HG02759 (cell line): ENCODE measurements at regions not wholly inside any gene's neighbourhood (a gene's known extent, or its start where the extent isn't known, plus 50 kb on each side); places are given as distances from the start of the nearest gene placed in this dataset.
"Not testable (repeated sequence)": the region's sequence is repeated elsewhere in the genome, so short reads cannot be mapped to it uniquely, and the experiment has no call there.

ENCODE experiments used
- ATAC-seq: cut with Tn5 transposase; IDR thresholded peaks from one replicate; pipeline ENCODE4 v1.9.1; 2021; ENCODE audit warnings: mild to moderate bottlenecking, moderate library complexity; ENCODE audit not compliant: unreplicated experiment

DNA sequence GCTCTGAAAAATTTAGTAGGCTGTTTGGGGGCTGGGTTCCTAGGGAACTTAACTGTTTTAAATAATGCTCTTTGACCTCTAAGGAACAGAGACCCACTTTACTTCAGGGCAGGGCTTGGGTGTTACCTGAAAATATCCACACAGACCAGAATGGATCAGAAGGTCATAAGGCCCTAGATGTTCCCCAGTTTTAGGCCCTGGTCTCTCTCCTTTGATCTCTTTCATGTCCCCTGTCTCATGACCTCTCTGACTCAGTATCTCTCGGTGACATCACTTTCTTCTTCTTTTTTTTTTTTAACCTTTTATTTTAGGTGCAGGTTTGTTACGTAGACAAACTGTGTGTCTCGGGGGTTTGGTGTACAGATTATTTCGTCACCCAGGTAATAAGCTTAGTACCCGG lies 272.1 kb upstream of the SGK1 start:
- no peak for ATAC-seq

DNA sequence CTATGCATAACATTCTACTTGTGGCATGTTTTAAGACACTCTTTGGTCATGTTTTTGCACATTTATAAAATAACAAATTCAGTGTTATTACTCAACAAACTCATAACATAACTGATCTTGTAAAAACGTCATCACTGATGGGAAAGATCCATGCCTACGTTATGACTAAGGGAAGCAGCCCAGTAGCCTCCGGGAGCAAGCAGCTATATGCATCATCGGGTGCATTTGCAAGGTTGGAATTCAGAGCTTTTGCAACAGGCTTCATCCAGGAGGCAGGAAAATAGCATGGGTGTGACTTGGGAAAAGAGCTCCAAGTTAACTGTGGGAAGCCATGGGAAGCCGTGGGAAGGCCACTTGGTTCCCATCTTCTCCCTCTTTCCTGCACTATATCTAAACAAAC lies 271.6 kb upstream of the SGK1 start:
- ATAC-seq = no peak

DNA sequence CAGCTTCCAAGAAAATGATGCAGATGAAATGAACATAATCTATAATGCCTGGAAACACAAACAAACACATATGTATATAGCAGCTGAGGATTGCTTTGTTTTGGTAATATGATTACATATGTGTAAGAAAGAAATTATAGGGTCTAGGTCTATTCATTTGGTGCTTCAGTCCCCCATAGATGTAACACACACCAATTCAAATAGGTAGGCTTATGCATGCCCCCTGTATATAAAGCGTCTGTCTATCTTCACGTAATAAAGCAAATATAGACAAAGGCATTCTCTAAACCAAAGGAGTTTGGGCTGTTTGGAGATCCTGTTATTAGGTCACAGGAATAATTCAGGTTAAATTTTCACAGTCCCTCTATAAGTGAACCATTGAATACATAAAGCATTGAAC lies 270.4 kb upstream of the SGK1 start:
- ATAC-seq = no peak

DNA sequence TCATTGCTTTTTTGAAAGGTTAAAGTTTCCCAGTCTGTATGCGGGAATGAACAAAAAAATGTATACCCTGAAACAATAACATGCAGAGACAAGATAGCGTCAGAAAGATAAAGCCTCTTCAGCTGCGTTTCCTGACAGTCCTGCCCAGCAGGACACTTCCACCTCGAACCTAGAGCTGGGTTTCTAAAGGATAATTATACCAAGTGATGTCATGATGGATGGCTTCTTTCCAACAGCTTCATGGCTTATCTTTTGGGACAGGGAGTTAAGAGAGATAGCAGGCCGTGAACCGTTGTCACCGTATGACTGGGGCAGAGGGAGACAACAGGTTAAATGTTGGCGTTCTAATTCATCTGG lies 267.6 kb upstream of the SGK1 start:
- no peak for ATAC-seq

DNA sequence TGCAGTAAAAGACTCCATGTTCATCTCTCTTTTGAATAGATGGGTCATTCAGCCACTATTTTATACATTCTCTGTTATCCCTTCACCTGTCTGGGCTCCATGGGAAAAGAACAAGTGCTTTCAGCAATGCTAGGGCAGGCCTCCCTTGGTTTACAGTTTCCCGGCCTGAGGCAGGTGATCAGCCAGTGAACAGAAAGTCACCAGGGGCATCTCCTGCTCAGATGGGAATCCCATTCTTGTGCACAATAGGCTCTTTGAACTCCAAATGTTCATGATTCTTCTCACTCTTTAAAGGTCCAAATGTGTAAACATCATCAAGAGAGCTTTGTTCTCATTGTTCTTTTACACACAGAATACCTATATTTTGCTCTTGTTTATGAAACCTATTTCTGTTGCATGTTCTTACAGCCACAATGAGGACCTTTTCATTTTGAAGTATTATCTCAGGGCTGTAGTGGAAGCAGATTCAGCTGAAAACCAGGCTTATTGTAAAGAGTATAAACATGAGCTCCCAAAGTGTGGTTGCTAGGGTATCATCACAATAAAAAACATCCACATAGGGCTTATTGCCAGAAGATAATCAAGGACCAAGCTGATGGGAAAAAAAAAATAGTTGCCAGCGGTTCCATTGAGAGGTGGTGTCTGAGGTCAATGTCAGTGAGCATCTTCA lies 267.1 kb upstream of the SGK1 start:
- no peak for ATAC-seq

DNA sequence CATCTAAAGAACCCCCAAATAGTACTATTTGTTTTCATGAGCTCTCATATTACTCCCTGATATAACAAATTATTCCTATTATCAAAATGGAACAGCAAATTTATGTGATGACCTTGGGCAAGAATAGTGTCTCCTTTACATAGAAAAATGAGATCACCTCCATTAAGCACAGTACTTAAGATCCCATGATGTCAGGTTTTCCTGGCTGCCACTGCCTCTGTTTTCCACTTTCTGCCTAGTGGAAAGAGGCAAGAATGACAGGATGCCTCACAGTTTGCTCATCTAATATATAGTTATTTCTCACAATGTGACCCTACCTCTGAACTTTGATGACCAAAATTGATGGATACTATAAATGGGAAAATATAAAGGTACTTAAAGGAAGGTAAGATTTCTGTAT lies 260.1 kb upstream of the SGK1 start:
- no peak for ATAC-seq

DNA sequence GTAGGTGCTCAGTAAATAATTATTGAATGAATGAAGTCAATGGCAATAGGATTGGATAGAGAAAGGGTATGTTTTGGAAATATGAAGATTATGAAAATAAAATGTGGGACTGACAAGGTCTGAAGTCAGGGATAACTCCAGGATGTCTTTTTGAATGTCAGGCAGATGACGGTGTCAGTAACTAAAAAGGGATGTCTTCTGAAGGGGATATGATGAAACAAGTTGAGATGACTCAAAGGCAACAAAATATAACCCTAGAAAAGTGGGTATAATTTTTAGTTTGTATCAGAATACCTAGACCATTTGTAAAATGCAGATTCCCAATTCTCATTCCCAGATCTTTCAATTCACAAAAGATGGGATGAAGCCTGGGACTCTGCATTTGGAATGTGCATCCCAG lies 257.3 kb upstream of the SGK1 start:
- ATAC-seq = no peak

DNA sequence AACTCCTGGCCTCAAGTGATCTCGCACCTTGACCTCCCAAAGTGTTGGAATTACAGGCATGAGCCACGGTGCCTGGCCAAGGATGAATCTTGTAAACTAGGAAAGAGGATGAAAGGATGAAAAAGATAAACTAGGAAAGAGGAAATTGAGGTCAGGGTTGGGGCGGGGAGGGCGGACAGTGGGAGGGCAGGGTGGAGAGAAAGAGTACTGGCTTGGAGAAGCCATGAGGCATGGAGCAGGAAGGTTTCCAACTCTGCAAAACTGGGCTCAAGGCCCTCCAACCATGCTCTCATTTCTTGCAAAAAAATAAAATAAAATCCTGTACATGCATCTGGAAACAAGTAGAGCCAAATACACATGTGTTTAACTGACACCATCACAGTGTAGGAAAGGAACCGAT lies 256.6 kb upstream of the SGK1 start:
- ATAC-seq = no peak

DNA sequence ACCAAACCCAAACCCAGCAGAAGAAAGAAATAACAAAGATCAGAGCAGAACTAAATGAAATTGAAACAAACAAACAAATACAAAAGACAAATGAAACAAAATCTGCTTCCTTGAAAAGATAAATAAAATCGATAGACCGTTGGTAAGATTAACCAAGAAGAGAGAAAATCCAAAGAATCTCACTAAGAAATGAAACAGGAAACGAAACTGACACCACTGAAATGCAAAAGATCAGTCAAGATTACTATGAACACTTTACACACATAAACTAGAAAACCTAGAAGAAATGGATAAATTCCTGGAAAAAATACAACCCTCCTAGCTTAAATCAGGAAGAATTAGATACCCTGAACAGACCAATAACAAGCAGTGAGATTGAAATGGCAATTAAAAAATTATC lies 252.1 kb upstream of the SGK1 start:
- not testable (repeated sequence) for ATAC-seq

DNA sequence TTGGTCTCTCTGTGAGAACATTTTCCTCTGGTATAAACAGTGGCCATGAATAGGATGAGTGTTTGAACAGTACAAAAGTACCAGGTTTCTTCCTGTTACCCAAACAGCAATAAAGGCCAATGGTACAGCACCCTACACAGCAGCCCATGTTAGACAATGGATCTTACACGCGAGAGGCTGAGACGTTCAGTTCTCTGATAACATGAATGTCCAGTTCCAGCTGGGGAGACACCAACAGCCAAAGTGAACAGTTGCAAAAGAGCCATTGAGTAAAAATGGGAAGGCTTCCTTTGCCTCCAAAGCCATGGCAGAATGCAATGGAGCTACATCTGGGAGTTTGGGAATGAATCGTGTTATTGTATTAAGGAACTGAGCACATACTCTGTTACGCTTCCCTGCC lies 246.8 kb upstream of the SGK1 start:
- no peak for ATAC-seq

DNA sequence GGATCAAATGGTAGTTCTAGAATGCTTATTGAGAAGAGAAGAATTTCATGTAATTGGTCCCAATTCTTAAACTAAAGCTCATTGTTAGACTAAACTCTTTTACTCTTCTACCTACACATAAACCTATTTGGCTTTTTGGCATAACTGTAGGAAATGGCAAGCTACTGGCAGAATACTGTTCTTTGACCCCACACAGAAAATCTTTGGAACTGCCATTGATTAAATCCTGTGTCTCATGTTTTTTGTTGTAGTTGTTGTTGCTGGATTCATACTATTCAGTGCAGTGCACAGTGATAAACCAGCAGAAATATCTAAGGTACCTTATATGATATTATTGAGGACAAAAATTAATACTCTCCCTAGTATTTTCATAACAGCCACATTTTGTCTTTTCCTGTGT lies 242.1 kb upstream of the SGK1 start:
- ATAC-seq = no peak

DNA sequence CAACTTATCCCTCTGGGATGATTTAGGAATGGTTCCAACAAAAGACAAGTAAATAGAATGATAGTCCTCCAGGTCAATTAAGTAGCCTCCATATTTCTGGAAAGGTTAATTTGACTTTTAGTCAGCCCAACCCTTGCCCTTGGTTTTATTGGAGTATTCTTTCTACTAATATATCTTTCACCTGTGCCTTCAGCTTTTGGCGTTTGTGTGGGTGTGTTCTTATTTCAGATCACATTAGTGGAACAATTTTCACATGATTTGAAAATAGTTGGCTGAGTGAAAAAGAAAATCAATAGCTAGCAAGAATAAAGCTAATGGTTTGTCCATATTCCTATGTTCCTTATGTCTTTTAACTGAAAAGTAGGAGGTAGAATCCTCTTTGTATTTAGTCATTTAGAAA lies 239.6 kb upstream of the SGK1 start:
- no peak for ATAC-seq

DNA sequence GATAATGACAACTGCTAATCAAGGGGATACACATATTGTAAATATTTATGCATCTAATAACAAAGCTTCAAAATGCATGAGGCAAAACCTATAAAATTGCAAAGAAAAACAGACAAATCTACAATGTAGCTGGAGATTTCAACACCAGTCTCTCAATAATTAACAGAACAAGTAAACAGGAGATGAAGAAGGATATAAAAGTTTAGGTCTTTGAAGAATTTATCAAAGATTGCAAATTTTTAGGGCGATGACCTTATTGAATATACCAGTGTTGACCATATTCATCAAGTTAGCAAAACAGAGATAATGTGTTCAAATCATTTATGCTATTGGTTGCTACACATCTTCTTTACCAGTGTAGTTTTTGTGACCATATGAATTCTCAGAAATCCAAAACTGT lies 237.8 kb upstream of the SGK1 start:
- no peak for ATAC-seq

DNA sequence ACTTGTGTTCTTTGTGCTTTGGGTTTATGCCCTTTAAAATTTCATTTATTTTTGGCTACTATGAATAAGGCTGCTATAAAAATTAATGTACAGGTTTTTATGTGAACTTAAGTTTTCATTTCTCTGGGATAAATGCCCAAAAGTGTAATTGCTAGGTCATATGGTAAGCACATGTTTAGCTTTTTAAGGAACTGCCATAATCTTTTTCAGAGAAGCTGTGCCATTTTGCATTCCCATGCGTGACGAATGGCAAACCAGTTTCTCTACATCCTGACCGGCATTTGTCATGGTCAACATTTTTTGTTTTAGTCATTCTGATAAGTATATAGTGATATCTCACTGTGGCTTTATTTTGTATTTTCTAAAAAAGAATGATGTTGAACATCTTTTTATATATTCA lies 236.0 kb upstream of the SGK1 start:
- no peak for ATAC-seq

DNA sequence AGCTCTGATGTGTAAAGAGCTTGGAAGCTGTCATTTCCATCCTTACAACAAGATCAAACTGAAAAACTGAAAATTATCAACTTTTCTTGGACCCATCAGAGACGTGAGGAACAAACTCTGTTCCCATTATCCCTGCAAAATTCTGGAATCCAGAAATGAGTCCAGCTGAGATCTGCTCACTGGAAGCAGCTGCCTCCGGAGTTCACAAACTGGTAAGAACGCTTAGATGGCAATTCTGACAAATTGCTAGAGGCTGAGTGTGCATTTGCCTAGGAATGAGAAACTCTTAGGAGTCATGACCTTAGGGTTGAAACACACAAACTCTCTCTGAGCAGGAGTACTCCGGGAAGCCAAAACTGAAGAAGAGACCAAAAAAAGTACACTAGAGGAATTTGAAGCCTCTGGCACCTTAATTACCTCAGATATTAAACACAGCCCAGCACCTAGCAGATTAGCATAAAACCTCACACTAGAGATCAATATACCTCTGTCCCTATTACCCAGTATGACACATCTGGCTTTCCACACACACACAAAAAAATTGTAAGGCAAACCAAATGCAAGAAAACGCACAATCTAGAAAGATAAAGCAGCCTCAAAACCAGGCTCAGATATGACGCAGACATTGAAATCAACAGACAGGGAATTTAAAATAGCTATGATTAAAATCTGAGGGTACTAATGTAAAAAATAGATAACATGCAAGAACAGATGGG lies 233.5 kb upstream of the SGK1 start:
- ATAC-seq = no peak

DNA sequence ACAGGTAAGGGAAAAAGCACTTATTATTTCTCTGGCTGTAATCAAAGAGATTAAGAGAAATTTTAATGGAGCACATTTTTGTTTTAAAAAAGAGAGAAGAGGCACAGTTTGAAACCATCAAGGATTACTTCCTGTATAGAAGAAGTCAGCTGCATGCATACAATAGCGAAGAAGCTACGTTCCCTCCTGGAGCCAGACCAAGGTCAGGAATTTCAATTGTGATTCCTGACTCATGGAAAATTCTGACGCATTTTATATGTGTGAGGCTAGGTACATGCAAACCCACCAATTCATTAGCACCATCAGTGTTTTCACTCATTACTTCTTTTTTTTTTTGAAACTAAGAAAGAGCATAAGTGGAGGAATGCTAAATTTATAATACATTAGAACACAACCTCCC lies 232.7 kb upstream of the SGK1 start:
- no peak for ATAC-seq

DNA sequence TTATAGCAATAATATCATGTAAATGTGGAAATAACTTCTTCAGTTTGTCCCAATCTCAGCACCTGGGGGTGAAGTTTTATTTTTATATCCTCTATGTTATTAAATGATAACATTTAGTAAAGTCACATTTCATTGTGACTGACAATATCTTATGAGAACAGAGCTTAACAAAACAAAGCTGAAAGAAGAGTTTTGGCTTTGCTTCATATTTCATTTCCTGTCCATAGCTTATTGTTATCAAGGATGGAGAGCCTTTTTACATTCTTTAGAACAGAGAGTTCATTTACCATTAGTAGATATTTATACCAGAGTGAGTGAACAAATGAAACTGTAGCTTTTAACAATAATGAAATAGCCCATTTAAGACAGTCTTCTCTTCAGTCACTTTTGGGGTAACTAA lies 231.9 kb upstream of the SGK1 start:
- no peak for ATAC-seq

DNA sequence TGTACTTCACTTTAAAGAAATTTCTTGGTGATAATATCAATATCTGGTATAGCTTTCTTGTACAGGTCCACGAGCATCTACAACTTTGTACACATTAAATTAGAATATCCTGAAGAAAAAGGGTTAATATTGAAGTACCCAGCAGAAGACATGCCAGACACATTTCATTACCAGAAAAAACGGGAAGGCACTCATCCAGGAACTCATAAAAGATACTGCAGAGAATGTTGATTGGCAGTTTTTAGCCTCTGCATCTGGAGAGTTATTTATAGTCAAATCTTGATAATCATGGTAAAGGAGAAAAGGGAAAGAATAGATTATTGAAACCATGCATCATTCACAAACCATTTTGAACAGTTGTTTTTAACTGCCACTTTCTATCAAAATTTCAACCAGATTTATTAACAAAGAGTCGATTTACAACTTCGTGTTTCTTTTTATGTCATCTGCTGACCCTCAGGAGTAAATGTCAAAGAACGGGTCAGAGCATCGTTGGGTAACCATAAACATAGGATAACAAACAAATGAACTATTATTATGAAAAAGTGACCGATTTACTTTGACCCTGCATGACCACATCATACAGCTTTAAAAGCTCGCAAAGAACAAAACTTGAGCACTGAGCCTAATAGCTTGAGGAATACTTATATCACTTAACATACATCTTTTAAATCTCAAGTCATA lies 229.2 kb upstream of the SGK1 start:
- ATAC-seq = no peak

DNA sequence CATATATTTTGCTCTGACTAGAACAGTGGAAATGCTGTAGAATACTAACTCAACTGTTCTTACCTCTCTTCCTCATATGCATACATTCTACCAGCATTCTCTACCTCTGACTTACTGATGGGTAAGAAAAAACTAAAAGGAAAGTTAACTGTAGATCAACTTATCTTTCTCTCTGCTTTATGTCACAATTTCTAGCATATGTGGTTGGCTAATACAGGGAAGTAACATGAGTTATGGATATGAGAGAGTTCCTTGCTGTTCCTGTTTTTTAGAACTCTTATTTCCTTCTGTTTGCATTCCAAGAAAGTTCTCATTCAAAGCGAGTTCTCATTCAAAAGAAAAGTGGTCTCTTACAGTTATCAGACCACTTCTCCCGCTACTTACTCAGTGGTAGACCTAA lies 226.8 kb upstream of the SGK1 start:
- ATAC-seq = no peak

DNA sequence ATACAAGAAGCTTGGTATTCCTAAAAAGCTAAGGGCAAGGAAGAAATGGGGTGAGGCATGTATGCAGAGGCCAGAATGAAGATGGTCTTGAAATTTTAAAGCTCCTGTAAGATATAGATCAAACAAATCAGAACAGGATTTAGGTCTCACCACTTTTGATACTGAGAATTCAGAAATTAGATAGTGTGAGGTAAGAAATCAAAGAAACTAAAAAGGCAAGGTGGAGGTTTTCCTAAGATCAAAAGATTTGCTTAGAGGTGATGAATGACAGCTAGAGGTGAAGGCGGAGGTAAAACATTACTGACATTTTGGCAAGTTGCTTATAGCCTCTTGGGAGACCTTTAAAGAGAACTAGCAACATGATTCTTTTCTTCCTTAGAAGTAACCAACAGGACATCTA lies 225.2 kb upstream of the SGK1 start:
- ATAC-seq = no peak

DNA sequence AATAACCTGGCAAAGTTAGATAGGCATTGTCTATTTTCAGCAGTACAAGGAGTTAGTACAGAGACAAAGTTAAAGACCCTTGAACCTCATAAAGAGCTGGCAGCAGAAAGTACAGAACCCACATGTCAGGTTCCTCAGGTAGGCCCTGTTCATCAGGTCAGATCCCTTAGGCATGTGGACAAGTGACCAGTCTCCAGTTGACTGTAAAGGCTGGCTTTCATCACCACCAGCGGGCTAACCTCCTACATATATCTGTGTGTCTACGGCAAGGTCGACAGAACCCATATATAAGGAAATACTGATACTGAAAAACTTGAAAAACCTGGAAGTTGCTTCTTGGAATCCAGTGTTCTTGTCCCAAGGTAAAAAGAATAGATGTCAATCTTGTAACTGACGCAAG lies 223.1 kb upstream of the SGK1 start:
- ATAC-seq = no peak

DNA sequence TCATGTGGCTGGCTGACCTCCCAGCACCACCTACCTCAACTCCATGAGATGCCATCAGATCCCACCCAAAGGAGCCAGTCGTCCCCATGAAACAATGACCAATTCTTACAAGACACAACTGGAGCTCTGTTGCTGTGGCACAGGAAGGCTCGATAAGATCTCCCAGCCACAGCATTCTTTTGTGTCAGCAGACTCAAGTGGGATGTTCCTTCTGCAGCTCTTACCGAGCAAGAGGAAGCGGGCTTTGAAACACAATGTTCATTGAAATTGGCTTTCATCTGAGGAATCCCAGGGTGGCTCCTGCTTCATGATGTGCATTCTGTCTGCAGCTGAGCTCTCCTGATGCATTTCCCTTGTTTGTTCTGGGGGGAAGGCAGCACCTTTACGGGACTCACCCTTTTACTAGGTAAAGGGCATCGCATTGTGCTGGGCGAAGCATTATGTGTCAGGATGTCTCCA lies 222.0 kb upstream of the SGK1 start:
- ATAC-seq = no peak
